ENCODE measurements at regions not wholly inside any gene's neighbourhood (a gene's known extent, or its start where the extent isn't known, plus 50 kb on each side); places are given as distances from the start of the nearest gene placed in this dataset.
A peak's percentile ranks its signal among the peaks of the same experiment; 100 is the strongest.
"Not testable (repeated sequence)": the region's sequence is repeated elsewhere in the genome, so short reads cannot be mapped to it uniquely, and the experiment has no call there.

- no peak for DNase-seq (ENCODE audit: extremely low read depth in 1 of 11, low read depth in 9 of 11, low spot score in 4 of 11)
These were observed 373.6 kb upstream of the NRSN1 start for GRCh38 chr6:23752414-23752813.

GRCh38 chr6:23754197-23754596 is 371.8 kb upstream of the NRSN1 start:
- no peak for DNase-seq (ENCODE audit: extremely low read depth in 1 of 11, low read depth in 9 of 11, low spot score in 4 of 11)

- DNase-seq (ENCODE audit: extremely low read depth in 1 of 11, low read depth in 9 of 11, low spot score in 4 of 11): no peak
These were observed 350.9 kb upstream of the NRSN1 start for GRCh38 chr6:23775127-23775526.

- no peak for DNase-seq (ENCODE audit: extremely low read depth in 1 of 11, low read depth in 9 of 11, low spot score in 4 of 11)
These were observed 342.1 kb upstream of the NRSN1 start for GRCh38 chr6:23783901-23784300.

- peak in 1 of 11 donors; percentile 24 for DNase-seq (ENCODE audit: extremely low read depth in 1 of 11, low read depth in 9 of 11, low spot score in 4 of 11)
These were observed 341.6 kb upstream of the NRSN1 start for GRCh38 chr6:23784301-23784919.

- no peak for DNase-seq (ENCODE audit: extremely low read depth in 1 of 11, low read depth in 9 of 11, low spot score in 4 of 11)
These were observed 335.3 kb upstream of the NRSN1 start for GRCh38 chr6:23790756-23791155.

GRCh38 chr6:23797041-23797440 is 329.0 kb upstream of the NRSN1 start:
- DNase-seq (ENCODE audit: extremely low read depth in 1 of 11, low read depth in 9 of 11, low spot score in 4 of 11): no peak

GRCh38 chr6:23804289-23804688 is 321.7 kb upstream of the NRSN1 start:
- DNase-seq (ENCODE audit: extremely low read depth in 1 of 11, low read depth in 9 of 11, low spot score in 4 of 11): not testable (repeated sequence)

- DNase-seq (ENCODE audit: extremely low read depth in 1 of 11, low read depth in 9 of 11, low spot score in 4 of 11): not testable (repeated sequence)
These were observed 304.9 kb upstream of the NRSN1 start for GRCh38 chr6:23821141-23821540.

- DNase-seq (ENCODE audit: extremely low read depth in 1 of 11, low read depth in 9 of 11, low spot score in 4 of 11): no peak
These were observed 302.6 kb upstream of the NRSN1 start for GRCh38 chr6:23823421-23823820.

- DNase-seq (ENCODE audit: extremely low read depth in 1 of 11, low read depth in 9 of 11, low spot score in 4 of 11): peak in 1 of 11 donors; percentile 11
These were observed 299.4 kb upstream of the NRSN1 start for GRCh38 chr6:23826572-23826971.

GRCh38 chr6:23828861-23829260 is 297.2 kb upstream of the NRSN1 start:
- DNase-seq (ENCODE audit: extremely low read depth in 1 of 11, low read depth in 9 of 11, low spot score in 4 of 11): no peak

GRCh38 chr6:23841116-23841515 is 284.9 kb upstream of the NRSN1 start:
- DNase-seq (ENCODE audit: extremely low read depth in 1 of 11, low read depth in 9 of 11, low spot score in 4 of 11): no peak

- no peak for DNase-seq (ENCODE audit: extremely low read depth in 1 of 11, low read depth in 9 of 11, low spot score in 4 of 11)
These were observed 283.3 kb upstream of the NRSN1 start for GRCh38 chr6:23842760-23843159.

GRCh38 chr6:23851522-23851921 is 274.5 kb upstream of the NRSN1 start:
- no peak for DNase-seq (ENCODE audit: extremely low read depth in 1 of 11, low read depth in 9 of 11, low spot score in 4 of 11)

GRCh38 chr6:23853566-23854133 is 272.4 kb upstream of the NRSN1 start:
- not testable (repeated sequence) for DNase-seq (ENCODE audit: extremely low read depth in 1 of 11, low read depth in 9 of 11, low spot score in 4 of 11)

- DNase-seq (ENCODE audit: extremely low read depth in 1 of 11, low read depth in 9 of 11, low spot score in 4 of 11): not testable (repeated sequence)
These were observed 271.9 kb upstream of the NRSN1 start for GRCh38 chr6:23854154-23854553.

- DNase-seq (ENCODE audit: extremely low read depth in 1 of 11, low read depth in 9 of 11, low spot score in 4 of 11): no peak
These were observed 270.4 kb upstream of the NRSN1 start for GRCh38 chr6:23855497-23856116.

GRCh38 chr6:23870496-23870895 is 255.5 kb upstream of the NRSN1 start:
- DNase-seq (ENCODE audit: extremely low read depth in 1 of 11, low read depth in 9 of 11, low spot score in 4 of 11): no peak

GRCh38 chr6:23873161-23873560 is 252.9 kb upstream of the NRSN1 start:
- no peak for DNase-seq (ENCODE audit: extremely low read depth in 1 of 11, low read depth in 9 of 11, low spot score in 4 of 11)

GRCh38 chr6:23875006-23875405 is 251.0 kb upstream of the NRSN1 start:
- DNase-seq (ENCODE audit: extremely low read depth in 1 of 11, low read depth in 9 of 11, low spot score in 4 of 11): no peak
